PC-9 (cell line): ENCODE measurements at regions not wholly inside any gene's neighbourhood (a gene's known extent, or its start where the extent isn't known, plus 50 kb on each side); places are given as distances from the start of the nearest gene placed in this dataset.

ENCODE experiments used
- BruUV-seq: library from RNA; stranded (reverse); fragments of 400-500 nt; replicated peaks from 2 replicates; lab custom pipeline; 2021; lab: Mats Ljungman, UMichigan
- CTCF ChIA-PET: fragments of 300-600 bp; sonication (Branson Sonifier 250); formaldehyde crosslinking; loops from one replicate; lab custom pipeline; 2022; ENCODE audit warnings: antibody characterized with exemption; lab: Charles Lee
- POLR2A ChIA-PET: fragments of 300-600 bp; sonication (Branson Sonifier 250); formaldehyde crosslinking; loops from one replicate; lab custom pipeline; 2022; ENCODE audit warnings: antibody characterized with exemption; ENCODE audit not compliant: unreplicated experiment; lab: Charles Lee
- DNase-seq, 2 experiments: peaks; one replicate each; pipeline versions ENCODE4 v3.0.0 to v3.0.0-alpha.2; 2015 to 2022; ENCODE audit warnings: mixed read lengths in 1 of 2
- H2AFZ ChIP-seq: fragments of 200-600 bp; sonication (generic); 2 replicates; pipeline ENCODE4 v1.8.1; 2017; ENCODE audit warnings: antibody characterized with exemption
- H3F3A ChIP-seq: fragments of 200-600 bp; sonication (generic); 2 replicates; pipeline ENCODE4 v1.8.1; 2017; ENCODE audit warnings: antibody characterized with exemption, mild to moderate bottlenecking, low read depth; ENCODE audit not compliant: insufficient read depth
- H3K27ac ChIP-seq: fragments of 200-600 bp; sonication (generic); 2 replicates; pipeline ENCODE4 v1.6.1; 2016; ENCODE audit warnings: mixed run types
- H3K27me3 ChIP-seq: fragments of 200-600 bp; sonication (generic); 2 replicates; pipeline ENCODE4 v1.6.1; 2016; ENCODE audit warnings: low read depth, mixed run types; ENCODE audit not compliant: insufficient read depth
- H3K36me3 ChIP-seq: fragments of 200-600 bp; sonication (generic); 2 replicates; pipeline ENCODE4 v1.6.1; 2016; ENCODE audit warnings: low read depth, mixed run types
- H3K4me1 ChIP-seq: fragments of 200-600 bp; sonication (generic); replicated peaks from 2 replicates; pipeline ENCODE4 v1.6.1; 2016; ENCODE audit warnings: mixed run types; ENCODE audit not compliant: insufficient read depth
- H3K4me2 ChIP-seq: fragments of 200-600 bp; sonication (generic); 2 replicates; pipeline ENCODE4 v1.6.1; 2017; ENCODE audit warnings: mixed run types
- H3K4me3 ChIP-seq: fragments of 200-600 bp; sonication (generic); 2 replicates; pipeline ENCODE4 v1.6.1; 2016; ENCODE audit warnings: mixed run types
- H3K79me2 ChIP-seq: fragments of 200-600 bp; sonication (generic); 2 replicates; pipeline ENCODE4 v1.6.1; 2017; ENCODE audit warnings: low read depth, mixed run types
- H3K9me2 ChIP-seq: fragments of 200-600 bp; sonication (generic); 2 replicates; pipeline ENCODE4 v1.8.1; 2017; ENCODE audit warnings: mild to moderate bottlenecking; ENCODE audit not compliant: insufficient read depth
- H3K9me3 ChIP-seq: fragments of 200-600 bp; sonication (generic); 2 replicates; pipeline ENCODE4 v1.8.1; 2016; ENCODE audit warnings: low read depth; ENCODE audit not compliant: insufficient read depth
- H4K20me1 ChIP-seq: fragments of 200-600 bp; sonication (generic); 2 replicates; pipeline ENCODE4 v1.8.1; 2017; ENCODE audit not compliant: insufficient read depth
- CTCF ChIP-seq: fragments of 200-600 bp; sonication (generic); conservative IDR thresholded peaks from 2 replicates; pipeline ENCODE4 v1.6.1; 2017; ENCODE audit warnings: mixed run types, antibody characterized with exemption, mild to moderate bottlenecking, moderate library complexity
- EZH2 ChIP-seq: fragments of 200-600 bp; sonication (generic); IDR thresholded peaks from 2 replicates; pipeline ENCODE4 v1.8.0; 2017; ENCODE audit warnings: antibody characterized with exemption, low read depth
- intact Hi-C: fragments of 100-400 bp; cut with micrococcal nuclease; formaldehyde crosslinking; loops from one replicate; pipeline ENCODE4 v1.10.0; 2022; ENCODE audit not compliant: unreplicated experiment

GRCh38 chr1:81666586-81666985 is 134.1 kb upstream of the ADGRL2 start:
- Histone ChIP-seq H4K20me1 (no peaks in the 10 kb centered on the region), H3K79me2 (no peaks in the 10 kb centered on the region), H3K27me3 (no peaks in the 10 kb centered on the region), H3K27ac (no peak overlapping the region), H3F3A (no peaks in the 10 kb centered on the region), H3K36me3 (no peaks in the 10 kb centered on the region), H3K4me2 (no peak overlapping the region), H3K4me1 (no peaks in the 10 kb centered on the region), H3K9me2 (no peaks in the 10 kb centered on the region), H3K9me3 (0 out of 2 replicates have a peak, but pooled peaks cover 6% of the 10 kb centered on the region), H3K4me3 (no peak overlapping the region), H2AFZ (no peak overlapping the region)
- POLR2A ChIA-PET = no interaction called here
- TF ChIP-seq CTCF = no peak
- no peak for TF ChIP-seq EZH2
- DNase-seq = no peak
- intact Hi-C loops = no loop called here
- CTCF ChIA-PET = no interaction called here
- no TSS peak for BruUV-seq

GRCh38 chr1:81664341-81664740 is 136.4 kb upstream of the ADGRL2 start:
- Histone ChIP-seq H2AFZ (peak overlapping the region; percentile 53; the same call in 1 of the 2 replicates), H3K79me2 (no peaks in the 10 kb centered on the region), H3K9me2 (no peaks in the 10 kb centered on the region), H3K27me3 (no peaks in the 10 kb centered on the region), H4K20me1 (no peaks in the 10 kb centered on the region), H3K4me3 (no peak overlapping the region), H3K36me3 (no peaks in the 10 kb centered on the region), H3K27ac (no peak overlapping the region), H3K4me1 (peaks cover 22% of the 10 kb centered on the region), H3F3A (peaks cover 12% of the 10 kb centered on the region; the same call in 1 of the 2 replicates), H3K9me3 (0 out of 2 replicates have a peak, but pooled peaks cover 6% of the 10 kb centered on the region), H3K4me2 (no peak overlapping the region)
- no peak for DNase-seq
- no peak for TF ChIP-seq CTCF
- TF ChIP-seq EZH2 = no peak
- CTCF ChIA-PET = no interaction called here
- BruUV-seq = no TSS peak
- intact Hi-C loops = no loop called here
- POLR2A ChIA-PET = no interaction called here

- Histone ChIP-seq H3K27me3 (no peaks in the 10 kb centered on the region), H3K36me3 (no peaks in the 10 kb centered on the region), H3K4me3 (no peak overlapping the region), H3K27ac (no peak overlapping the region), H3K79me2 (no peaks in the 10 kb centered on the region), H2AFZ (0 out of 2 replicates have a peak overlapping the region, but pooled peaks have one; percentile 1), H3K4me2 (no peak overlapping the region), H3K4me1 (peaks cover 25% of the 10 kb centered on the region), H3F3A (peaks cover 12% of the 10 kb centered on the region; the same call in 1 of the 2 replicates), H3K9me2 (no peaks in the 10 kb centered on the region), H4K20me1 (no peaks in the 10 kb centered on the region), H3K9me3 (0 out of 2 replicates have a peak, but pooled peaks cover 6% of the 10 kb centered on the region)
- intact Hi-C loops = no loop called here
- no peak for DNase-seq
- BruUV-seq = no TSS peak
- no peak for TF ChIP-seq EZH2
- TF ChIP-seq CTCF = no peak
- ChIA-PET POLR2A (no interaction called here), CTCF (no interaction called here)
Measured at GRCh38 chr1:81662913-81663526, 137.7 kb upstream of the ADGRL2 start.
